ENCODE measurements at regions not wholly inside any gene's neighbourhood (a gene's known extent, or its start where the extent isn't known, plus 50 kb on each side); places are given as distances from the start of the nearest gene placed in this dataset.

DNA sequence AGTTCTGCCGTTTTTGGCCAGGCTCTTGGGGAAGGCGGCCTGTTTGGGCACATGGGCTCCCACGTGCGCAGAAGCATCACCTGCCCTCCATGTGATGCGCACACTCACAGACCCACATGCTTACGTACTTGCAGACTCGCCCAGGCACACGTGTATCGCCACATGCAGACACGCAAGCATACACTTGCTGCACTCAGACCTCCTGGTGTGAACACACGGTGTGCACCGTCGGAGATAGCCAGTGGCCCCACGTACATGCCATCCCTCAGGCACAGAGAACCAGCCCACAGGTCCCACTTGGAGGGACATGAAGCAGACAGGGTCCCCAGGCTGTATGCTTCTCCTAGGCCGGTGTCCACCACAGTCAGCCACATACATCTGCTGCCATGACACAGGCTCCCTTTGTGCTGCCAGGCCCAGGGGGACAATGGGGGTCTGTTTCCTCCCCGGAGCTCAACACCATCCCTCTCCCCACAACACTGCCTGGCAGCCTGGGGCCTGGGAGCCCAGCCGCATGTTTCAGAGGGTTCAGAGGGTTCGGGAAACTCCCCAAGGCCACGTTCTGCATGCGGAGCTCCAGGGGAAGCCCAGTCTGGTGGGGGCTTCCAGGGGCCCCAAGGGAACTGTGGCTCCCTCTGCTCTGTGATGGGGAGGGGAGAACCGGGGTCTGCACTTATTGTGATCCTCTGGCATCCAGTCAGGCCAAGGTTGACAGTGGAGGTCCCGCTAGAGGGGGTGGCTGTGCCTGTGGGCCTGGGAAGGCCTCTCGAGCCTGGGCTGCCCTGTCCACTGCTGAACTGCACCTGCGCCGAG, 208.1 kb upstream of the HAAO start:
- TF ChIP-seq, protein P1, sequence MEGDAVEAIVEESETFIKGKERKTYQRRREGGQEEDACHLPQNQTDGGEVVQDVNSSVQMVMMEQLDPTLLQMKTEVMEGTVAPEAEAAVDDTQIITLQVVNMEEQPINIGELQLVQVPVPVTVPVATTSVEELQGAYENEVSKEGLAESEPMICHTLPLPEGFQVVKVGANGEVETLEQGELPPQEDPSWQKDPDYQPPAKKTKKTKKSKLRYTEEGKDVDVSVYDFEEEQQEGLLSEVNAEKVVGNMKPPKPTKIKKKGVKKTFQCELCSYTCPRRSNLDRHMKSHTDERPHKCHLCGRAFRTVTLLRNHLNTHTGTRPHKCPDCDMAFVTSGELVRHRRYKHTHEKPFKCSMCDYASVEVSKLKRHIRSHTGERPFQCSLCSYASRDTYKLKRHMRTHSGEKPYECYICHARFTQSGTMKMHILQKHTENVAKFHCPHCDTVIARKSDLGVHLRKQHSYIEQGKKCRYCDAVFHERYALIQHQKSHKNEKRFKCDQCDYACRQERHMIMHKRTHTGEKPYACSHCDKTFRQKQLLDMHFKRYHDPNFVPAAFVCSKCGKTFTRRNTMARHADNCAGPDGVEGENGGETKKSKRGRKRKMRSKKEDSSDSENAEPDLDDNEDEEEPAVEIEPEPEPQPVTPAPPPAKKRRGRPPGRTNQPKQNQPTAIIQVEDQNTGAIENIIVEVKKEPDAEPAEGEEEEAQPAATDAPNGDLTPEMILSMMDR (optimal IDR thresholded peaks at IDR 0.05 in 1 of 3, IDR thresholded peaks at IDR 0.05 in 1 of 3, conservative IDR thresholded peaks at IDR 0.05 in 1 of 3; ENCODE audit: extremely low read depth in 1 of 3, insufficient read depth in 2 of 3, low read length in 3 of 3) = no peak
- no peak for TF ChIP-seq EZH2 (IDR thresholded peaks at IDR 0.05; ENCODE audit: low read length)

Measured in keratinocyte (primary cell).